Ascending aorta (tissue), 2 donors: ENCODE measurements at regions not wholly inside any gene's neighbourhood (a gene's known extent, or its start where the extent isn't known, plus 50 kb on each side); places are given as distances from the start of the nearest gene placed in this dataset.

Experiments used
- DNase-seq, 2 donors: peaks; one replicate each; pipeline ENCODE4 v3.0.0-alpha.2; 2019; ENCODE audit warnings: low spot score in 2 of 2
- H3K27ac ChIP-seq, 2 donors: fragments of 200-600 bp; sonication (generic); one replicate each; pipeline ENCODE4 v1.5.1; 2016 to 2017; ENCODE audit warnings: mild to moderate bottlenecking in 1 of 2
- H3K27me3 ChIP-seq: fragments of 200-600 bp; sonication (generic); one replicate; pipeline ENCODE4 v1.5.1; 2017
- H3K36me3 ChIP-seq, 2 donors: fragments of 200-600 bp; sonication (generic); one replicate each; pipeline ENCODE4 v1.5.1; 2016
- H3K4me1 ChIP-seq, 2 donors: fragments of 200-600 bp; sonication (generic); one replicate each; pipeline ENCODE4 v1.5.1; 2016 to 2017; ENCODE audit warnings: mild to moderate bottlenecking in 1 of 2
- H3K4me3 ChIP-seq, 2 donors: fragments of 200-600 bp; sonication (generic); one replicate each; pipeline ENCODE4 v1.5.1; 2016 to 2017; ENCODE audit warnings: mild to moderate bottlenecking in 1 of 2
- H3K9me3 ChIP-seq, 2 donors: fragments of 200-600 bp; sonication (generic); one replicate each; pipeline ENCODE4 v1.5.1; 2016
- CTCF ChIP-seq, 3 experiments: fragments of 200-600 bp in 2 of 3; fragments of 450-650 bp in 1 of 3; sonication (generic) in 2 of 3; IDR thresholded peaks; one replicate each; pipeline ENCODE4 v1.5.1; 2016 to 2019; ENCODE audit warnings: antibody characterized with exemption in 3 of 3, mild to moderate bottlenecking in 1 of 3, moderate library complexity in 1 of 3
- intact Hi-C: fragments of 100-400 bp; cut with DNase I; formaldehyde crosslinking; loops from one replicate; pipeline ENCODE4 v1.15.1; 2023

- DNase-seq, result no peak
- intact Hi-C loops, result loop anchor here (5.0 to 10.0 kb wide), 2 partner anchors 502 to 799 kb away; no protein-coding TSS in a partner anchor
- Histone ChIP-seq H3K4me1 (no peaks in the 10 kb centered on the region), H3K9me3 (no peaks in the 10 kb centered on the region), H3K27ac (no peak overlapping the region), H3K36me3 (no peaks in the 10 kb centered on the region), H3K27me3 (no peaks in the 10 kb centered on the region), H3K4me3 (no peak overlapping the region)
- no peak for TF ChIP-seq CTCF (IDR thresholded peaks at IDR 0.05)
Observed at GRCh38 chr10:28243923-28244322, 58.9 kb downstream of the MPP7 start.

GRCh38 chr10:28242555-28243204, 60.2 kb downstream of the MPP7 start:
- H3K27me3 ChIP-seq, result no peaks in the 10 kb centered on the region
- no peaks in the 10 kb centered on the region for H3K9me3 ChIP-seq
- H3K4me3 ChIP-seq, result no peak overlapping the region
- H3K27ac ChIP-seq, result no peak overlapping the region
- H3K4me1 ChIP-seq, result no peaks in the 10 kb centered on the region
- DNase-seq, result no peak
- intact Hi-C loops, result loop anchor here (5.0 to 10.0 kb wide), 2 partner anchors 500 to 798 kb away; no protein-coding TSS in a partner anchor
- no peak for TF ChIP-seq CTCF (IDR thresholded peaks at IDR 0.05)
- H3K36me3 ChIP-seq, result peaks cover 0 to 4% of the 10 kb centered on the region in 2 donors

GRCh38 chr10:28241741-28242399, 61.0 kb downstream of the MPP7 start:
- H3K27ac ChIP-seq, result no peak overlapping the region
- no peaks in the 10 kb centered on the region for H3K4me1 ChIP-seq
- no peaks in the 10 kb centered on the region for H3K9me3 ChIP-seq
- DNase-seq, result no peak
- TF ChIP-seq CTCF (IDR thresholded peaks at IDR 0.05), result peak; percentile 82 to 90 (median 83)
- no peak overlapping the region for H3K4me3 ChIP-seq
- H3K27me3 ChIP-seq, result no peaks in the 10 kb centered on the region
- H3K36me3 ChIP-seq, result peaks cover 1 to 4% of the 10 kb centered on the region in 2 donors
- intact Hi-C loops, result loop anchor here (2.0 to 10.0 kb wide), 4 partner anchors 63 to 797 kb away; no protein-coding TSS in a partner anchor

GRCh38 chr10:28240400-28240799, 62.5 kb downstream of the MPP7 start:
- Histone ChIP-seq H3K27me3 (no peaks in the 10 kb centered on the region), H3K4me3 (no peak overlapping the region), H3K27ac (no peak overlapping the region), H3K4me1 (no peaks in the 10 kb centered on the region), H3K36me3 (peaks cover 4 to 5% of the 10 kb centered on the region in 2 donors), H3K9me3 (no peaks in the 10 kb centered on the region)
- no peak for DNase-seq
- intact Hi-C loops, result loop anchor here (2.0 to 10.0 kb wide), 4 partner anchors 62 to 796 kb away; no protein-coding TSS in a partner anchor
- no peak for TF ChIP-seq CTCF (IDR thresholded peaks at IDR 0.05)

GRCh38 chr10:28236591-28236990, 66.3 kb downstream of the MPP7 start:
- no peaks in the 10 kb centered on the region for H3K9me3 ChIP-seq
- peaks cover 4 to 5% of the 10 kb centered on the region in 2 donors for H3K36me3 ChIP-seq
- no peak overlapping the region for H3K27ac ChIP-seq
- no peak for DNase-seq
- H3K4me3 ChIP-seq, result no peak overlapping the region
- H3K4me1 ChIP-seq, result no peaks in the 10 kb centered on the region
- intact Hi-C loops, result no loop called here
- H3K27me3 ChIP-seq, result no peaks in the 10 kb centered on the region
- TF ChIP-seq CTCF (IDR thresholded peaks at IDR 0.05), result no peak
